GM21723 (cell line): ENCODE measurements at regions not wholly inside any gene's neighbourhood (a gene's known extent, or its start where the extent isn't known, plus 50 kb on each side); places are given as distances from the start of the nearest gene placed in this dataset.
A peak's percentile ranks its signal among the peaks of the same experiment; 100 is the strongest.
"Not testable (repeated sequence)": the region's sequence is repeated elsewhere in the genome, so short reads cannot be mapped to it uniquely, and the experiment has no call there.

Source experiments
- ATAC-seq: cut with Tn5 transposase; IDR thresholded peaks from one replicate; pipeline ENCODE4 v1.9.1; 2021; ENCODE audit warnings: mild to moderate bottlenecking, moderate library complexity; ENCODE audit not compliant: unreplicated experiment

DNA sequence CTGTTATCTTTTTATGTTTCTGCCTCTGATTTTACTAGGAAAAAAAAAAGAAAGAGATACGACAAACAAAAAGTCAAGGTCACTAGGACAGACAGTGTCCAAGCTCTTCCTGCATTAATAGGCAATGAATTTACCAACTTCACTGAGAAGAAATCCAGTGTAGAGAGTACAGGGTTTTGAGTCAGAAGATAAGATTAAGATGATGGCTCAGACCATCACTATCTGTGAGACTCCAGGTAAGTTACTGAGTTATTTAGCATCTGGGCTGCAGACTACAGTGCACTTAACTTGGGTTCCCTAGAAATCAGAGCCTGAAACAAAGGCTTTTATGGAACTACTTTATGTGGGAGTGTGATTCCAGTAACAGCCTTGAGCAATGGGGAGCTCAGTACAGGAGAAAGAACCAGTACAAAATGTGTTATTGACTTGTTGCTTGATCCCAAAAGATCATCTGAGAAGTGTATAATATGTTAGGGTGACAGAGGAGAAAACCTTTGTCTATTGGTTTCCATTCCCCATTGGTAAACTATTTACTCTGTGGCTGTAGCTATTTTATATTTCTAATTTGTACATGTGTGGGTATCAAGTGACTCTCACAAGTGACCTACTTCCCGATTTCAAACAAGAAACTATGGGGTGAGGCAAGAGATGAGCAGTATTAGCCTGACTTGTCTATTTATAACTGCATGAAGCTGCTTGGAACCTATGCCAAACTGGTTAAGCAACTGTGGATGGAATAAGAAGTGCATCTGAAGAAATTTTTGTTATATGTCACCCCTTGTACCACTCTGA is 395.8 kb downstream of the RAB38 start:
- no peak for ATAC-seq

- no peak for ATAC-seq
Measured at GRCh38 chr11:87778357-87778756, 396.9 kb downstream of the RAB38 start.

DNA sequence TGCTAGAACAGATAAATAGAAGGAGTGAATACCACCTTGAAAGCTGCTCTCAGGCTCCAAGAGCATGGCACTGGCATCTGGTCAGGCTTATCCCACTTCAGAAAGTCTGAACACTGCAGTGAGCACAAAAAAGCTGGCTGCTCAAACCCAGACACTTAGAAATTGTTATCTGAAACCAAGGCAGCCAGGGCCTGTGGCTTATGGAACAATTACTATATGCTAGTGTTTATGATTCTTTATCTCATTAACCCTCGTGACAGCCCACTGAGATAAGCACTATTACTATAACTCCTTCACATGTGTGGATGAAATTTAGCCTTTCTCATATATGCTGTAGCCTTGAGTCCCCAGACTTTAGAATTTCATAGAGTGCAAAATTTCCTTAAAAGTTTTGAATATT is 400.2 kb downstream of the RAB38 start:
- no peak for ATAC-seq

DNA sequence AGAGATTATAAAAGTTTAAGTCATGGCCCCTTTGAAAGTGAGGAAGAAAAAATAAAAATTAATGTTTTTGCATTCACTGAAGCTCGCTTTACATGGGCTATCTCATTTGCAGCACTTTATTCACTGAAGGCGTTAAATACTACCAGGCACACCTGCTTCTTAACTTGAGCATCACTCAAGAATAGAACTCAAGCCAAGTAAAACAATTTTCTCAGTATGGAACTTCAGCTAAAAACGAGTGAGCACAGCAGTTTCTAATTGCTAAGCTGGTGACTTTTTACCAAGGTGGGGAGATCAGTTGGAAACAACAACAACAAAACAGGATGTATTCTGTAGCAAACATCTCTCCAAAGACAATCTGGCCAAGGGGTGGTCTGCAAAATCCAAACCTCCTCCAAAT is 405.6 kb downstream of the RAB38 start:
- no peak for ATAC-seq

GRCh38 chr11:87767615-87768014 is 407.6 kb downstream of the RAB38 start:
- no peak for ATAC-seq

DNA sequence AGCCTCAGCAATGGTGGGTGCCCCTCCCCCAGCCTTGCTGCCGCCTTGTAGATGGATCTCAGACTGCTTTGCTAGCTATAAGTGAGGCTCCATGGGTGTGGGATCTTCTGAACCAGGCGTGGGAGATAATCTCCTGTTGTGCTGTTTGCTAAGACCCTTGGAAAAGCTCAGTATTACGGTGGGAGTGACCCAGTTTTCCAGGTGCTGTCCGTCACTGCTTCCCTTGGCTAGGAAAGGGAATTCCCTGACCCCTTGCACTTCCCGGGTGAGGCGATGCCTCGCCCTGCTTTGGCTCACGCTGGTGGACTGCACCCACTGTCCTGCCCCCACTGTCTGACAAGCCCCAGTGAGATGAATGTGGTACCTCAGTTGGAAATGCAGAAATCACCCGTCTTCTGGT is 411.2 kb downstream of the RAB38 start:
- not testable (repeated sequence) for ATAC-seq

- ATAC-seq = no peak
Measured at GRCh38 chr11:87754685-87755084, 420.6 kb downstream of the RAB38 start.

DNA sequence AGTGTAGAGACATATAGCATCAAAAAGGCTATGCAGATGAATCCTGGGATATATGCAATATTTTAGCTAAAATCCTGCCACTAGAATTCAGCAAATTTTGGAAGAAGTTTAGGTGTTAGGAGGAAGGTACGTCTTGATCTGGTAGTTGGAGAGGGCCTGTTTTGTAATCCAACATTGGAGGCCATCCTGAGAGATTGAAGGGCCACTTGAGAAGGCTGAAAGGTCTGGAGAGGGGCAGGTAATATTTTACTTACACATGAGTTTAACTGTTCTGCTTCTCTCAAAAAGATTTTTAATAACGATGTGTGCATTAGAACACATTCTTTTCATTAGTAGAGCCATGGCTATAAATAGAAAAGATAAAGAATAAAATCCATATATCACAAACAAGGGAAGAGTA is 422.1 kb downstream of the RAB38 start:
- ATAC-seq = no peak

DNA sequence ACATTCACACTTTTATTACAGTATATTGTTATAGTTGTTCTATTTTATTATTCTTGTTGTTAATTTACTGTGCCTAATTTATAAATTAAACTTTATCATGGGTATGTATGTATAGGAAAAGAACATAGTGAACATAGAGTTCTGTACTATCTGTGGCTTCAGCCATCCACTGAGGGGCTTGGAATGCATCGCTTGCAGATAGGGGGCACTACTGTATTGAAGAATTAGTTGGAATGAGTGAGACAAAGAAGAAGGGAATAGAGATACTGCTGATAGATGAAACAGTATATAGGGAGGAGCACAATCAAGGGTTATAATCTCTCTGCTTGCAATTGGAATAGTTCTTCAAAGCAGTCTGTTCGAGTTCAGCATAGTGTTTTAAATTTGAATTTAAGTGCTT is 432.2 kb downstream of the RAB38 start:
- ATAC-seq = no peak

DNA sequence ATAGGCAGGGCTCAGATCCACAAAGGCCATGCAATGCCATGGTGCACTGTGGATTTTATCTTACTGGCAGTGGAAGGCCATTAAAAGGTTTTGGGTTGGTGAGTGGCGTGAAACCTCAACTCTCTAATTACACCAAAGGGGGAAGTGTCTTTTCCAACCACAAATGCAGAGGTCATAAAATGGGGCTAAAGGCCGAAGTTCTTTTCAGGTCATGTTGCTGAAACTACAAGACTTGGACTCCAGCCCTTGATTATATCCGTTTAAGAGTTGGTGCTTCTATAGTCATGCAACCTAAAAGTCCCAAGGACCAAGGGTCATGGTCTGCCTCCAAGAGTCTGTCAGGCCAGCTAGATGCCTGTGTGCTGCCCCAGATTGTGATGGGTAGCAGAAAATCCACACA is 434.3 kb downstream of the RAB38 start:
- ATAC-seq = no peak

GRCh38 chr11:87740451-87740850 is 434.8 kb downstream of the RAB38 start:
- no peak for ATAC-seq

DNA sequence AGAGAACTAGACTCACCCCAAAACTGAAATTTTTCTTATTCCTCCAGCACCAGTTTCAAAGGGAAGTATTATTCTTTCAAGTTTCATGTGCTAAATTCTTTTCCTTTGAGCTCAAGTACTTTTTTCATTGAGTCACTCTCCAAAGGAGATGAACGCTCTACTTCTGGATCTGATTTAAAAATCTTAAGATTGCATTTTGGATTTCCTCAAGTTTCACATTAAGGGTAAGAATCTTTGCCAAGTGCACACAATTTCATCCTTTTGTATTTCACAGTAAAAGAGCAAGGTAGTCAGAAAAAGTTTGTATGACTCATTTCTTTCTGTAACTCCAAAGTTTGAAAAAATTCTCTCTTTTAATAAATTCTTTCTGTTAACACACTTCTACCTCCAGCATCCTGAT is 435.5 kb downstream of the RAB38 start:
- ATAC-seq = no peak

DNA sequence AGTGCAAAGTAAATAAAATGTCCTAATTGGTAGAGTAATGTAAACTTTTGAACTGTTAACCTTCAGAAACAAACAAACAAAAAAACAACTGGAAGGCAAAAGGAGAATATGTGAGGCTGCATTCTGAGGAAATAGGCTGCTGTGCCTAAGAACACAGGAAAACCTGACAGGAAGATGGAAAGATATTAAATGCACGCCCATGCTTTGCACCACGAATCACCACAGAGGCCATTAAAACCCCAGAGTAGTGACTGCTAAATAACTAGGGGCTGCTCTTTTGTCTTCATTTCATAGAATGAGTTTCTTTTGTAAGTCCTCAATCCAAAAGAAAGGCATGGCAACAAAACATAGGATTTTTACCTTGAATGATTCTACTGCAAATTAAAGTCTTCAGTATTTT is 436.0 kb downstream of the RAB38 start:
- no peak for ATAC-seq

DNA sequence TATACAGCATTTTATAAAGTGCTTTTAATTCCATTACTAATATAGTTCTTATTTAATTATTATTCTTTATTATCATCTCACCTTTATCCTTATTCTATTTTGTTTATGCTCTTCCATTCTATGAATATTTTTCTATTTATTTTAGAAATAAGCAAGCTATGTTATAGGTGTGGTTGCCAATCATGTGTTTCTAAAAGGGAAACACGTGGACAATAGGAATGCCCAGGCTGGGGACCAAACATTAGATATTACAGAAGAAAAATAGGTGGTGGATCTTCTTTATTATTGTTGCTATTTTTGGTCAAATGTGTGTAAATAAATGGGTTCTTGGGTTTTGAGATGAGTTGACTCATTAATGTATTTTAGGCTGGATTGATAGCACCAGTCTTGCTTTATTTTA is 438.3 kb downstream of the RAB38 start:
- no peak for ATAC-seq

- no peak for ATAC-seq
Measured at GRCh38 chr11:87726506-87726905, 448.7 kb downstream of the RAB38 start.

DNA sequence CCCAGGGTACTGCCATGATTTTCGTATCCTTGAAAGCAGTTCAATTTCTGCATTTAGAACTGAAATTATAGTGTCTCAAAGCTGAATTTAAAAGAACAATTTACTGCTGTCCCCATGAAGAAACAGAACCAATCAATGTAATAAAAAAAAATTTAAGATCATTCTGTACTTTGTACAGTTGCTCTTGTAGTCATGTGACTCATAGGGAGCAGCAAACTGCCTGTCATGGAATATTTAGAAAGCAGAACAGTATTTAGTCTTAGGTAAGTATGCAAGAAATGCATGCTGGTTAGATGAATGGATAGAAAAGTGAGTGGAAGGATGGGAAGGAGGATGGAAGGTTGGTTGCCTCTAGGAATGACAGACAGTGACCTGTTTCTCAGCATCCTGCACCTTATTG is 450.9 kb downstream of the RAB38 start:
- no peak for ATAC-seq

DNA sequence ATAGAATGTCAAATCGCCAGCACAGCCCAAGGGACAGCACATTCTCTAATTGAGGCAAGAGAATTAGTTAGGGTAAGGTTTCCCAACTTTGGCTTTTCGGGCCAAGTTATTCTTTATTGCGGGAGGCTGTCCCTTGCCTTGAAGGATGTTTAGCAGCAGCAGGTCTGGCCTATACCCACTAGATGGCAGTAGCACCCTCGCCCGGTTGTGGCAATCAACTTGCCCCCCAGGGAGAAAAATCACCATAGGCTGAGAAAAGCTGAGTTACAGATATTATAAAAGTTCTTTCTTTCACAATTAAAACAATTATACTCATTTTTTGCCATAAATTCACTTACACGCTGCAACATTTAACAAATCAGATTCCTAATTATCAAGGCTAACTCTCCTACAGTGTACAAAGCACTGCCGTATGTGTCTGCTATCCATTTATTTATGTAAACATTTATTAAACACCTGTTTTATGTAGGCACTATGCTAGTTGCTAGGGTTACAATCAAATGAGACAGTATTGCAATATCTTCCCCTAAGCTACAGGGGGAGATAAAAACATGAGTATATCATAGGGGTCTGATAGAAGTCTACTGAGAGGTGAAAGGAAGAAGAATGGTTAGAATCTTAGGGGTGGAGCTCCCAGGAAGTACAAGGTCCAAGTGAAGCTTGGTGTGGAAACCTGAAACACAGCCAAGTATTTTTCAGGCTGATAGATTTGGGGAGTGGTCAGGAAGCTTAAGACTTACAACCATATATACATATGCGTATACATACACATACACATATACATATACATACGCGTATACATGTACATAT is 452.3 kb downstream of the RAB38 start:
- ATAC-seq = peak; percentile 75

DNA sequence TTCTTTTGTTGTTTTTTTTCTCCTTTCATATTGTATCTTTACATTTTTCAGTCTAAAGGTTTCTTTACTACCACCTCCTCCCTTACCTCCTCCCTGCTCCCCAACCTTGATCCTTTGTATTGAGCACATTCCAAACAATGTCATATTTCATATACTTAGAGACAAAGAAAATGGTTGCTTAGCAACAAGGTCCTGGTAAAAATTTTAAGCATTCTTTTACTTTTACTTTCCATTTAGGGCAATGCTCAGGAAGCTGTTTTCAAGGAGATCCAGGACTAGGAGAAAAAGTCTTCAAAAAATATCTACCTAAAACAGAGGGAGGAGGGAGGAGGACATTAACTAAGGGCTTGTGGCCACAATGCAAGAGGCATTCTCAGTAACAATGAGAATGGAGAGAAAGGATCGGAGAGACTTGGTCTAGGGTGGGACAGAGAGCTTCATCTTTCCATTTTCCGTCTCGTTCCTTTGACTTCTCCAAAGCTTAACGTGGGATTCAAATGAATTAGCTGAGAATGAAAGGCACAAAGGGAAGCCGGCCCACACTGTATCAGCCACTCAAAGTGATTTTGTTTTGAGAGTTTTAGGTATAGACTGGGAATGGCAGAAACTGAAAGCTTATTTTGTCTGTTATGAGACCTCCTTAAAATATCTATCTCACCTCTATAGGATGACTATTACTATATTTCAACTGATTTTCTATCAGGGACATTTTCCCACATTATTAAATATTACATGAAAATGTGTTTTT is 455.7 kb downstream of the RAB38 start:
- ATAC-seq = no peak

GRCh38 chr11:87712802-87713202 is 462.4 kb downstream of the RAB38 start:
- ATAC-seq = no peak

DNA sequence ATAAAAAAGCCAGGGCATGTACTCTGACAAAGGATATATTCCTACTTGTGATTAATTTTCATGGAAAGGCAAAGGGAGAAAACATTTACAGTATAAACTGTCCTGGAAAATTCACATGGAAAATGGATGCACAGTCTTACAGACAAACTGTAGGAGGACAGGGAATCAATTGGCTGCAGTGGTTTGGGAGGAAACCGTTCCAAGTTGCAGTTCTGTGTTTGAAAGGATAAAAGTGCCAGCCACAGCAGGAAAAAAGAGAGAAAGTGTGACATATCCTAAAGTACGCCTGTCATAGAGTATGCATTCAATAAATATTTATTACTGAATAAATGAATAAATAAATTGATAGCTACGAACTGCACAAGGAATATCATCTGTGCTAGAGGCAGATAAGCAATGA is 462.9 kb downstream of the RAB38 start:
- no peak for ATAC-seq

- ATAC-seq = not testable (repeated sequence)
Measured at GRCh38 chr11:87703589-87703988, 471.7 kb downstream of the RAB38 start.

GRCh38 chr11:87675993-87676392 is 499.2 kb downstream of the RAB38 start:
- ATAC-seq = no peak
